BJ (cell line): ENCODE measurements at regions not wholly inside any gene's neighbourhood (a gene's known extent, or its start where the extent isn't known, plus 50 kb on each side); places are given as distances from the start of the nearest gene placed in this dataset.

Experiments
- CTCF ChIA-PET: fragments of 350-600 bp; formaldehyde crosslinking; extraction: SDS; loops from one replicate; lab custom pipeline; 2021; ENCODE audit warnings: antibody characterized with exemption, inconsistent platforms; lab: Yijun Ruan, JAX
- POLR2A ChIA-PET: fragments of 300-600 bp; sonication (Branson Sonifier 250); formaldehyde crosslinking; extraction: SDS; loops from one replicate; lab custom pipeline; 2021; ENCODE audit warnings: antibody characterized with exemption; lab: Charles Lee
- DNase-seq: peaks from one replicate; pipeline ENCODE4 v3.0.0-alpha.2; 2011; ENCODE audit warnings: low read depth
- H3K27me3 ChIP-seq: 2 replicates; pipeline ENCODE4 v1.6.0; 2011; ENCODE audit warnings: low read length; ENCODE audit not compliant: control insufficient read depth, insufficient read depth
- H3K36me3 ChIP-seq: 2 replicates; pipeline ENCODE4 v1.5.1; 2011; ENCODE audit warnings: low read length; ENCODE audit not compliant: control insufficient read depth, insufficient read depth
- H3K4me3 ChIP-seq: 2 replicates; pipeline ENCODE4 v1.5.1; 2011; ENCODE audit warnings: low read depth, mild to moderate bottlenecking, control low read depth, low read length
- TF ChIP-seq, protein P1 (sequence below): IDR thresholded peaks from 2 replicates; pipeline ENCODE4 v1.5.1; 2011; ENCODE audit warnings: low read depth, mild to moderate bottlenecking, control low read depth, inconsistent platforms, low read length, moderate library complexity; ENCODE audit not compliant: insufficient read depth

DNA sequence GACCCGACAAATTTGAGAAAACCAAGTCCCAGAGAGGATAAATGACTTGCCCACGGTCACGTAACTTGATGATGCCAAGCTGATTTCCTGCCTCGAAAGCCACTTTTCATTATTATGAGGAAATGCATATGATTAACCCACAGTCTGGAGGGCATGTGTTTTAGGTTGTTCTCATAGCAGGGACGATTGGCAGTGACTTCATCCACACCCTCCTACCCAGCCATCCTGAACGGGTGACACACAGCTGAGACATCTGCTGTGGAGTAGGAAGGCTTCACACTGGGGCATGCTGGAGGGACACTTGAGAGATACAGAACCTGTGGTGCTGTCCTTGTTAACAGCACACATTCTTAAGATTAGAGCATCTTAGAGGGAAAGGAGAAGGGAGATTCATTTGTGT is 65.4 kb upstream of the WDFY2 start:
- DNase-seq: no peak
- Histone ChIP-seq H3K36me3 (no peaks in the 10 kb centered on the region), H3K4me3 (no peak overlapping the region), H3K27me3 (no peaks in the 10 kb centered on the region)
- TF ChIP-seq, protein P1, sequence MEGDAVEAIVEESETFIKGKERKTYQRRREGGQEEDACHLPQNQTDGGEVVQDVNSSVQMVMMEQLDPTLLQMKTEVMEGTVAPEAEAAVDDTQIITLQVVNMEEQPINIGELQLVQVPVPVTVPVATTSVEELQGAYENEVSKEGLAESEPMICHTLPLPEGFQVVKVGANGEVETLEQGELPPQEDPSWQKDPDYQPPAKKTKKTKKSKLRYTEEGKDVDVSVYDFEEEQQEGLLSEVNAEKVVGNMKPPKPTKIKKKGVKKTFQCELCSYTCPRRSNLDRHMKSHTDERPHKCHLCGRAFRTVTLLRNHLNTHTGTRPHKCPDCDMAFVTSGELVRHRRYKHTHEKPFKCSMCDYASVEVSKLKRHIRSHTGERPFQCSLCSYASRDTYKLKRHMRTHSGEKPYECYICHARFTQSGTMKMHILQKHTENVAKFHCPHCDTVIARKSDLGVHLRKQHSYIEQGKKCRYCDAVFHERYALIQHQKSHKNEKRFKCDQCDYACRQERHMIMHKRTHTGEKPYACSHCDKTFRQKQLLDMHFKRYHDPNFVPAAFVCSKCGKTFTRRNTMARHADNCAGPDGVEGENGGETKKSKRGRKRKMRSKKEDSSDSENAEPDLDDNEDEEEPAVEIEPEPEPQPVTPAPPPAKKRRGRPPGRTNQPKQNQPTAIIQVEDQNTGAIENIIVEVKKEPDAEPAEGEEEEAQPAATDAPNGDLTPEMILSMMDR: no peak
- ChIA-PET POLR2A (no interaction called here), CTCF (no interaction called here)

DNA sequence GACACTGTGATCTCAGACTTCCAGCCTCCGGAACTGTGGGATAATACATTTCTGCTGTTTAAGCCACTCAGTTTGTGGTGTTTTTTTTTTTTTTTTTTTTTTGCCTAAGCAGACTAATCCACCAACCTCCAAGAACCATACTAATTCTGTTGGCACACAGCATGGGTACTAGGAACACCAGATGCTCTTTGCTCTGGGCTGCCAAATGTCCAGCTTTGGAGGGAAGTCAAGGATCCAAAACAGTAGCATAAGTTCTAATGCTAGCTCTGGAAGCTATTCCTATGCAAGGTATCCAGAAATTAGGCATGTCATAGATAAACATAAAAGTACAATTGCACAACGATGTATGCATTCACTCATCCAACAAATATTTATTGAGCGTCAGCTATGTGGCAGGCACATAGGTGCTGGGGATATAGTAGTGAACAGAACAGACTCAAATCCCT is 64.5 kb upstream of the WDFY2 start:
- CTCF ChIA-PET: no interaction called here
- no peaks in the 10 kb centered on the region for H3K36me3 ChIP-seq
- TF ChIP-seq, protein P1: no peak
- POLR2A ChIA-PET: no interaction called here
- H3K27me3 ChIP-seq: no peaks in the 10 kb centered on the region
- H3K4me3 ChIP-seq: no peak overlapping the region
- DNase-seq: no peak

DNA sequence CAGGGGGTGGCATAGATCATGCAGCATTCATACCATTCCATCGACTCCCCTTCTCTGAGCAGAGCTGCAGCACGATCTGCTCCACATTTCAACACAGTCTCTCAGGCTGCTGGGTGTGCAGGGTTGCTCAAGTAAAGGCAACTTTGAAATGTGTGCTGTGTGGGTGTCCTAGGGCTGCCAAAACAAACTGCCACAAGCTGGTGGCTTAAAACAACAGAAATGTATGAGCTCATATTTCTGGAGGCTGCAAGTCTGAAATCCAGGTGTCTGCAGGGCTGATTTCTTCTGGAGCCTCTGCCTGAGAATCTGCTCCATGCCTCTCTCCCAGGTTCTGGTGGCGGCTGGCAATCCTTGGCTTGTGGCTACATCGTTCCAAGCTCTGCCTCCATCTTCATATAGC is 63.7 kb upstream of the WDFY2 start:
- Histone ChIP-seq H3K36me3 (no peaks in the 10 kb centered on the region), H3K27me3 (no peaks in the 10 kb centered on the region), H3K4me3 (no peak overlapping the region)
- CTCF ChIA-PET: interaction anchor here (0.6 kb wide), 1 partner anchor 75 kb away, joined by 3 read pairs; no protein-coding TSS in a partner anchor
- TF ChIP-seq, protein P1: no peak
- DNase-seq: no peak
- POLR2A ChIA-PET: interaction anchor here (0.8 kb wide), 1 partner anchor 67 kb away, joined by 3 read pairs; no protein-coding TSS in a partner anchor

DNA sequence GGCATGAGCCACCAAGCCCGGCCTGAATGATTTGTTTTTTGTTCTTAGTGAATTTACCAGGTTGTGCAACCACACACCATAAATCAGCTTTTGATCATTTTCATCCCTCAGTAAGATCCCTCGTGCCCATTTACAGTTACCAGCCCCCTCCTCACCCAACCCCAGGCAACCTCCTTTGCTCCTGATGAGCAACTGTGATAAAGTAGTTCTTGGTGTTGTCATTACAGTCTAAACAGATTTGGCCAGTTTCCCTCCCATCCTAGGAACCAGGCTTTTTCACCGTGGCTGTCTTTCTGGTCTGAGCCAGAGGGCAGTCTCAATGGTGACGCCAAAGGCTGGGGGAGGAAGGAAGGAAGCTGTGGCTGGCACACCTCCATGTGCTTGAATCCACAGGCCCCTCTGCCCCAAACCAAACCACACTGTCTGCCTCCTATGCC is 61.2 kb upstream of the WDFY2 start:
- POLR2A ChIA-PET: no interaction called here
- DNase-seq: no peak

DNA sequence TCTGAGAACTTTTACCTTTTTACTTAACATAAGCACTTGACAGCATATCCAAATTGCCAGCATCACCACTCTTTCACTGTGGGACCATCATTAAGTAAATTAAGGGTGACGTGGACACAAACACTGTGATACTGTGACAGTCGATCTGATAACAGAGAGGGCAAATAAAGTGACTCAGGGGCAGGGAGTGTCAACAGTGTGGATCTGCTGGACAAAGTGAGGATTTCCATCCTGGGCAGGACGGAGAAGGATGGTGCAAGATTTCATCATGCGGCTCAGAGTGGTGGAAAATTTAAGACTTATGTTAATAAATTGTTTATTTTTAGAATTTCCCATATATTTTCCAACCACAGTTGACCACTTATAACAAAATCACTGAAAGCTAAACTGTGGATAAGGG is 60.0 kb upstream of the WDFY2 start:
- DNase-seq: no peak
- H3K36me3 ChIP-seq: no peaks in the 10 kb centered on the region
- CTCF ChIA-PET: no interaction called here
- H3K27me3 ChIP-seq: no peaks in the 10 kb centered on the region
- TF ChIP-seq, protein P1: no peak
- POLR2A ChIA-PET: no interaction called here
- H3K4me3 ChIP-seq: no peak overlapping the region

More for the DNA sequence above, 61.2 kb upstream of the WDFY2 start:
- CTCF ChIA-PET: interaction anchor here (0.7 kb wide), 1 partner anchor 253 kb away, joined by 3 read pairs; no protein-coding TSS in a partner anchor
- TF ChIP-seq, protein P1: no peak
- no peak overlapping the region for H3K4me3 ChIP-seq
- H3K27me3 ChIP-seq: no peaks in the 10 kb centered on the region
- H3K36me3 ChIP-seq: no peaks in the 10 kb centered on the region
